ENCODE measurements at regions not wholly inside any gene's neighbourhood (a gene's known extent, or its start where the extent isn't known, plus 50 kb on each side); places are given as distances from the start of the nearest gene placed in this dataset.

- H3K79me2 ChIP-seq (ENCODE audit: insufficient read depth, low read length): no peaks in the 10 kb centered on the region
- H3K36me3 ChIP-seq (ENCODE audit: control insufficient read depth in 1 of 2, insufficient read depth in 2 of 2, low read length in 2 of 2): no peaks in the 10 kb centered on the region
- RAD21 ChIA-PET (ENCODE audit: low non-redundant PET in 1 of 2, low total read pairs in 2 of 2, uncharacterized antibody in 2 of 2, unreplicated experiment in 2 of 2): no interaction called here
- H3K27ac ChIP-seq (ENCODE audit: low read depth, low read length): no peak overlapping the region
- no peak for ATAC-seq
- no peaks in the 10 kb centered on the region for H3K9me2 ChIP-seq (ENCODE audit: insufficient read depth)
- H3K9ac ChIP-seq (ENCODE audit: low read length): no peak overlapping the region
- POLR2A ChIA-PET: no interaction called here
- DNase-seq (ENCODE audit: low read depth, low spot score): no peak
- BruUV-seq (replicated peaks): no TSS peak
- H4K20me1 ChIP-seq (ENCODE audit: insufficient read depth): no peaks in the 10 kb centered on the region
- peaks cover 0 to 2% of the 10 kb centered on the region in 2 experiments; a peak in 1 of 4 replicates for H3K9me3 ChIP-seq (ENCODE audit: control insufficient read depth in 1 of 2, insufficient read depth in 1 of 2, low read depth in 1 of 2, low read length in 2 of 2)
- H3K27me3 ChIP-seq (ENCODE audit: insufficient read depth, low read length): peaks cover 15% of the 10 kb centered on the region; the same call in 1 of the 2 replicates
- no peak overlapping the region for H2AFZ ChIP-seq (ENCODE audit: low read depth, low read length, poor library complexity, severe bottlenecking)
- H3K4me2 ChIP-seq (ENCODE audit: low read length): no peak overlapping the region
- H3K4me1 ChIP-seq (ENCODE audit: control insufficient read depth in 1 of 2, insufficient read depth in 2 of 2, low read length in 2 of 2): peaks cover 0 to 5% of the 10 kb centered on the region in 2 experiments; a peak in 2 of 4 replicates
- intact Hi-C loops (cut with micrococcal nuclease): no loop called here
- TF ChIP-seq CTCF (IDR thresholded peaks at IDR 0.05 in 2 of 3, conservative IDR thresholded peaks at IDR 0.05 in 1 of 3; ENCODE audit: borderline replicate concordance in 1 of 3, insufficient read depth in 1 of 3, low read depth in 2 of 3, low read length in 2 of 3) (no peak), SP1 (IDR thresholded peaks at IDR 0.05; ENCODE audit: low read depth) (no peak), SRF (IDR thresholded peaks at IDR 0.05; ENCODE audit: low read depth) (no peak), MAX (IDR thresholded peaks at IDR 0.05) (no peak), ELF1 (IDR thresholded peaks at IDR 0.05; ENCODE audit: borderline replicate concordance, low read depth) (no peak), JUND (IDR thresholded peaks at IDR 0.05) (no peak), RAD21 (IDR thresholded peaks at IDR 0.05; ENCODE audit: low read depth) (no peak), ZFX (IDR thresholded peaks at IDR 0.05) (no peak), FOSL1 (IDR thresholded peaks at IDR 0.05; ENCODE audit: low read depth) (no peak), REST (IDR thresholded peaks at IDR 0.05; ENCODE audit: low read depth) (no peak), SIN3A (IDR thresholded peaks at IDR 0.05; ENCODE audit: low read depth) (no peak), EGR1 (IDR thresholded peaks at IDR 0.05; ENCODE audit: low read depth) (no peak), POLR2AphosphoS5 (IDR thresholded peaks at IDR 0.05; ENCODE audit: low read depth, low read length) (no peak), YY1 (IDR thresholded peaks at IDR 0.05; ENCODE audit: extremely low read depth, insufficient replicate concordance, low read depth, low read length) (no peak), CBX3 (IDR thresholded peaks at IDR 0.05; ENCODE audit: low read depth) (no peak), ZBTB33 (IDR thresholded peaks at IDR 0.05; ENCODE audit: extremely low read depth, insufficient replicate concordance, low read length) (no peak), EZH2phosphoT487 (IDR thresholded peaks at IDR 0.05; ENCODE audit: borderline replicate concordance) (no peak), TCF7L2 (IDR thresholded peaks at IDR 0.05; ENCODE audit: borderline replicate concordance, extremely low read depth, insufficient read depth, insufficient read length) (no peak)
- CTCF ChIA-PET: no interaction called here
- no peak overlapping the region for H3K4me3 ChIP-seq (replicated peaks in 1 of 2; ENCODE audit: low read depth in 1 of 2, low read length in 2 of 2)
Measured at GRCh38 chr22:49183208-49183825, 644.4 kb downstream of the BRD1 start.
